Femur (tissue), 1 donor: ENCODE measurements at regions not wholly inside any gene's neighbourhood (a gene's known extent, or its start where the extent isn't known, plus 50 kb on each side); places are given as distances from the start of the nearest gene placed in this dataset.

Source experiments
- DNase-seq: peaks from one replicate; pipeline ENCODE4 v3.0.0-alpha.2; 2017

GRCh38 chr4:63795301-63795700 is 613.9 kb downstream of the TECRL start:
- no peak for DNase-seq

- DNase-seq: no peak
Observed at GRCh38 chr4:63790377-63790776, 618.9 kb downstream of the TECRL start.

GRCh38 chr4:63788271-63788670 is 621.0 kb downstream of the TECRL start:
- DNase-seq: no peak

GRCh38 chr4:63787326-63787725 is 621.9 kb downstream of the TECRL start:
- DNase-seq: no peak

- no peak for DNase-seq
Observed at GRCh38 chr4:63786171-63786570, 623.1 kb downstream of the TECRL start.

- DNase-seq: no peak
Observed at GRCh38 chr4:63784822-63785221, 624.4 kb downstream of the TECRL start.

GRCh38 chr4:63777601-63778000 is 631.6 kb downstream of the TECRL start:
- DNase-seq: no peak

- no peak for DNase-seq
Observed at GRCh38 chr4:63764400-63764799, 644.9 kb downstream of the TECRL start.

GRCh38 chr4:63757929-63758328 is 651.3 kb downstream of the TECRL start:
- no peak for DNase-seq

GRCh38 chr4:63742882-63743281 is 666.4 kb downstream of the TECRL start:
- DNase-seq: no peak

- no peak for DNase-seq
Observed at GRCh38 chr4:63729519-63729918, 679.7 kb downstream of the TECRL start.

- no peak for DNase-seq
Observed at GRCh38 chr4:63728480-63729177, 680.6 kb downstream of the TECRL start.

- DNase-seq: no peak
Observed at GRCh38 chr4:63717384-63717783, 691.9 kb downstream of the TECRL start.

- no peak for DNase-seq
Observed at GRCh38 chr4:63708661-63709060, 700.6 kb downstream of the TECRL start.

- DNase-seq: no peak
Observed at GRCh38 chr4:63700569-63700968, 708.7 kb downstream of the TECRL start.

- no peak for DNase-seq
Observed at GRCh38 chr4:63693321-63693720, 715.9 kb downstream of the TECRL start.

GRCh38 chr4:63678358-63678931 is 730.8 kb downstream of the TECRL start:
- no peak for DNase-seq

- DNase-seq: no peak
Observed at GRCh38 chr4:63670735-63671134, 738.5 kb downstream of the TECRL start.

- DNase-seq: no peak
Observed at GRCh38 chr4:63663870-63664269, 745.4 kb downstream of the TECRL start.

- DNase-seq: no peak
Observed at GRCh38 chr4:63644396-63644795, 764.9 kb downstream of the TECRL start.

- no peak for DNase-seq
Observed at GRCh38 chr4:63637270-63637669, 772.0 kb downstream of the TECRL start.

- DNase-seq: no peak
Observed at GRCh38 chr4:63632858-63633257, 776.4 kb downstream of the TECRL start.

GRCh38 chr4:63620271-63620670 is 789.0 kb downstream of the TECRL start:
- DNase-seq: no peak

- DNase-seq: no peak
Observed at GRCh38 chr4:63619771-63620170, 789.5 kb downstream of the TECRL start.
